B cell (primary cell): ENCODE measurements at regions not wholly inside any gene's neighbourhood (a gene's known extent, or its start where the extent isn't known, plus 50 kb on each side); places are given as distances from the start of the nearest gene placed in this dataset.

ENCODE experiments used
- ATAC-seq: fragments of 200-7000 bp; cut with Tn5 transposase; one replicate; pipeline ENCODE4 v1.10.0; 2021; ENCODE audit warnings: low read depth, mild to moderate bottlenecking, moderate number of reproducible peaks, moderate library complexity
- CTCF ChIA-PET: fragments of 350-600 bp; sonication (Branson Sonifier 250); formaldehyde crosslinking; loops from one replicate; lab custom pipeline; 2021; ENCODE audit warnings: antibody characterized with exemption, inconsistent platforms; lab: Charles Lee
- POLR2A ChIA-PET: fragments of 350-600 bp; sonication (Branson Sonifier 250); formaldehyde crosslinking; loops from one replicate; lab custom pipeline; 2021; ENCODE audit warnings: antibody characterized with exemption; lab: Charles Lee
- DNase-seq: peaks from one replicate; pipeline ENCODE4 v3.0.0; 2013
- H2AFZ ChIP-seq: 2 replicates; pipeline ENCODE4 v1.6.1; 2012; ENCODE audit warnings: mild to moderate bottlenecking, low read depth, low read length; ENCODE audit not compliant: insufficient read depth, poor library complexity, severe bottlenecking
- H3K27ac ChIP-seq, 2 donors: 1 replicate in 1 of 2; 2 replicates in 1 of 2; pipeline ENCODE4 v1.5.1; 2012 to 2013; ENCODE audit warnings: low read length in 2 of 2, mild to moderate bottlenecking in 2 of 2, moderate library complexity in 1 of 2
- H3K27me3 ChIP-seq, 4 experiments: fragments of 200-600 bp in 1 of 4; sonication (generic) in 1 of 4; replicated peaks in 1 of 4; 1 replicate in 2 of 4; 2 replicates in 2 of 4; pipeline versions ENCODE4 v1.6.1 to v1.7.0; 2013 to 2016; ENCODE audit warnings: low read length in 3 of 4, mild to moderate bottlenecking in 2 of 4, mixed read lengths in 1 of 4, moderate library complexity in 1 of 4; ENCODE audit not compliant: insufficient read depth in 4 of 4, control insufficient read depth in 3 of 4; ENCODE audit errors: control extremely low read depth in 1 of 4
- H3K36me3 ChIP-seq, 2 experiments: replicated peaks in 1 of 2; 1 replicate in 1 of 2; 2 replicates in 1 of 2; pipeline versions ENCODE4 v1.6.1 to v1.7.1; 2013; ENCODE audit warnings: low read length in 1 of 2; ENCODE audit not compliant: insufficient read depth in 2 of 2, control insufficient read depth in 1 of 2; ENCODE audit errors: control extremely low read depth in 1 of 2, extremely low read depth in 1 of 2
- H3K4me1 ChIP-seq, 2 donors: fragments of 200-600 bp in 1 of 2; sonication (generic) in 1 of 2; 1 replicate in 1 of 2; 2 replicates in 1 of 2; pipeline versions ENCODE4 v1.5.1 to v1.6.1; 2013 to 2017; ENCODE audit warnings: low read length in 2 of 2; ENCODE audit not compliant: control insufficient read depth in 2 of 2, insufficient read depth in 2 of 2
- H3K4me2 ChIP-seq: replicated peaks from 2 replicates; pipeline ENCODE3; 2012; ENCODE audit warnings: mild to moderate bottlenecking, low read depth, low read length; ENCODE audit not compliant: poor library complexity, severe bottlenecking
- H3K4me3 ChIP-seq, 5 experiments: fragments of 200-600 bp in 1 of 5; sonication (generic) in 1 of 5; 1 replicate in 3 of 5; 2 replicates in 2 of 5; pipeline versions ENCODE4 v1.5.1 to v1.7.0; 2011 to 2016; ENCODE audit warnings: low read length in 4 of 5, mild to moderate bottlenecking in 4 of 5, low read depth in 2 of 5, control low read depth in 1 of 5, moderate library complexity in 1 of 5; ENCODE audit not compliant: insufficient read depth in 1 of 5; ENCODE audit errors: control extremely low read depth in 1 of 5, extremely low read depth in 1 of 5
- H3K79me2 ChIP-seq: fragments of 200-600 bp; sonication (generic); one replicate; pipeline ENCODE4 v1.6.0; 2016; ENCODE audit warnings: low read length; ENCODE audit not compliant: control insufficient read depth, insufficient read depth
- H3K9ac ChIP-seq: fragments of 200-600 bp; sonication (generic); 2 replicates; pipeline ENCODE4 v1.6.1; 2017; ENCODE audit warnings: mild to moderate bottlenecking, low read length, moderate library complexity
- H3K9me3 ChIP-seq, 3 donors: one replicate each; pipeline versions ENCODE4 v1.6.1 to v1.7.1; 2013; ENCODE audit warnings: low read length in 2 of 3; ENCODE audit not compliant: control insufficient read depth in 2 of 3, insufficient read depth in 1 of 3; ENCODE audit errors: control extremely low read depth in 1 of 3
- H4K20me1 ChIP-seq: 2 replicates; pipeline ENCODE4 v1.6.0; 2012; ENCODE audit warnings: mild to moderate bottlenecking, low read length; ENCODE audit not compliant: insufficient read depth, control insufficient read depth, poor library complexity, severe bottlenecking
- H3K27ac Mint-ChIP-seq: one replicate; pipeline ENCODE4 v1.8.0; 2021; ENCODE audit warnings: mixed read lengths
- H3K27me3 Mint-ChIP-seq: one replicate; pipeline ENCODE4 v1.8.0; 2021; ENCODE audit warnings: mixed read lengths
- H3K4me1 Mint-ChIP-seq: one replicate; pipeline ENCODE4 v1.8.0; 2021; ENCODE audit warnings: mixed read lengths
- H3K4me3 Mint-ChIP-seq: one replicate; pipeline ENCODE4 v1.8.0; 2021; ENCODE audit warnings: mixed read lengths
- H3K9me3 Mint-ChIP-seq: one replicate; pipeline ENCODE4 v1.8.0; 2022; ENCODE audit warnings: mixed read lengths; ENCODE audit not compliant: insufficient read depth
- CTCF ChIP-seq: fragments of 200-600 bp; IDR thresholded peaks from one replicate; pipeline ENCODE4 v1.8.0; 2022; ENCODE audit warnings: antibody characterized with exemption, mild to moderate bottlenecking
- EZH2 ChIP-seq: IDR thresholded peaks from 2 replicates; pipeline ENCODE4 v1.6.1; 2012; ENCODE audit warnings: borderline replicate concordance, low read depth, mild to moderate bottlenecking, moderate library complexity, low read length; ENCODE audit not compliant: insufficient read depth, poor library complexity, severe bottlenecking
- WGBS: methylation state at CpG from one replicate; pipeline ENCODE4 v1.1.5; 2013; ENCODE audit warnings: missing lambda C conversion rate; ENCODE audit not compliant: insufficient coverage; 5-methylcytosine and 5-hydroxymethylcytosine counted together
- intact Hi-C: fragments of 100-400 bp; cut with micrococcal nuclease; formaldehyde crosslinking; loops from one replicate; pipeline ENCODE4 v1.10.0; 2022

GRCh38 chr4:65791812-65792308, 121.6 kb upstream of the EPHA5 start:
- ChIA-PET CTCF (no interaction called here), POLR2A (no interaction called here)
- H3K9ac ChIP-seq = no peak overlapping the region
- TF ChIP-seq EZH2 (no peak), CTCF (no peak)
- H3K4me2 ChIP-seq = no peak overlapping the region
- H3K9me3 ChIP-seq = no peaks in the 10 kb centered on the region
- no peak overlapping the region for H3K4me3 ChIP-seq
- H3K27ac Mint-ChIP-seq = no peak overlapping the region
- H3K36me3 ChIP-seq = no peaks in the 10 kb centered on the region
- no peaks in the 10 kb centered on the region for H3K27me3 Mint-ChIP-seq
- no peaks in the 10 kb centered on the region for H3K4me1 Mint-ChIP-seq
- ATAC-seq (no peak), DNase-seq (no peak)
- H3K79me2 ChIP-seq = no peaks in the 10 kb centered on the region
- no peak overlapping the region for H2AFZ ChIP-seq
- H3K9me3 Mint-ChIP-seq = no peaks in the 10 kb centered on the region
- no peaks in the 10 kb centered on the region for H3K4me1 ChIP-seq
- 37% methylated on average over 2 of the region's 5 CpGs for WGBS
- H3K4me3 Mint-ChIP-seq = no peak overlapping the region
- intact Hi-C loops = no loop called here
- no peaks in the 10 kb centered on the region for H4K20me1 ChIP-seq
- no peak overlapping the region for H3K27ac ChIP-seq
- H3K27me3 ChIP-seq = no peaks in the 10 kb centered on the region

DNA sequence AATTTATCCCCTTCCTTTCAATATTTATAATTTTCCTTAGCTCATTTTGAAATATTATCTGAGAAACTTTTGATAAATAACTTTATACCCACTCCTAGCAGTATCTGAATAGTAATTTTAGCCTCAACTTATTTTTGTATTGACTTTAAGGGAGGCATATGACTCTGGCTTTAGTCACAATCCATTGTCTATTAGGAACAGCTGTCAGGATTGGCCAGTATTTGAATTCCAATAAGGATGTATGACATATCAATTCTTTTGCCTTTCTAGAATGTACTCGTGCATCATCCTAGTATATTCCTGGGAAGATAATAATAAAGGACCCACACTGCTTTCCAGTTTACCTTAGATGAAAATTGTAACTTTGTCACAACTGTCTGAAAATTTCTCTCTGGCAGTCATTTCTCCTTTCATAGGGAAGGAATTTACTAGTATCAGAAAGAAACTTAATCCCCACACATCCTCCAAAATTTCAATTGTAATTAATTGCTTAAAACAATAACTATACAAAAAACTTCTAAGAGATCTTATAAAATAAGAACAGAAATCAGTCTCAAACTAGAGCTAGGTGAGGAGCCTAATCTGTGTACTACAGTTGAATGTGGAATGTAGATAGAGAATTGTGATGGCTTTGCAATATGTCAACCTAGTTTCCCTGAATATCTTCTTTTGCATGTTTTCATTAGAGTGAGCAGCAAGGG, 121.0 kb upstream of the EPHA5 start:
- no peak for DNase-seq
- H3K4me3 ChIP-seq = no peak overlapping the region
- POLR2A ChIA-PET = no interaction called here
- no peak overlapping the region for H2AFZ ChIP-seq
- no CpG with 5 or more reads among the region's 1 CpG for WGBS
- CTCF ChIA-PET = no interaction called here
- H3K27ac Mint-ChIP-seq = no peak overlapping the region
- H3K9me3 ChIP-seq = no peaks in the 10 kb centered on the region
- H3K4me3 Mint-ChIP-seq = no peak overlapping the region
- no peaks in the 10 kb centered on the region for H3K4me1 ChIP-seq
- H3K4me1 Mint-ChIP-seq = no peaks in the 10 kb centered on the region
- no peak for ATAC-seq
- H3K9ac ChIP-seq = no peak overlapping the region
- no peaks in the 10 kb centered on the region for H3K79me2 ChIP-seq
- H3K4me2 ChIP-seq = no peak overlapping the region
- no peaks in the 10 kb centered on the region for H3K27me3 Mint-ChIP-seq
- no peaks in the 10 kb centered on the region for H4K20me1 ChIP-seq
- H3K27ac ChIP-seq = no peak overlapping the region
- no peaks in the 10 kb centered on the region for H3K27me3 ChIP-seq
- TF ChIP-seq EZH2 (no peak), CTCF (no peak)
- no peaks in the 10 kb centered on the region for H3K36me3 ChIP-seq
- no peaks in the 10 kb centered on the region for H3K9me3 Mint-ChIP-seq
- intact Hi-C loops = no loop called here
